ENCODE measurements at regions not wholly inside any gene's neighbourhood (a gene's known extent, or its start where the extent isn't known, plus 50 kb on each side); places are given as distances from the start of the nearest gene placed in this dataset.

GRCh38 chr2:3101016-3101942 is 276.3 kb downstream of the EIPR1 start:
- TF ChIP-seq, protein P1, sequence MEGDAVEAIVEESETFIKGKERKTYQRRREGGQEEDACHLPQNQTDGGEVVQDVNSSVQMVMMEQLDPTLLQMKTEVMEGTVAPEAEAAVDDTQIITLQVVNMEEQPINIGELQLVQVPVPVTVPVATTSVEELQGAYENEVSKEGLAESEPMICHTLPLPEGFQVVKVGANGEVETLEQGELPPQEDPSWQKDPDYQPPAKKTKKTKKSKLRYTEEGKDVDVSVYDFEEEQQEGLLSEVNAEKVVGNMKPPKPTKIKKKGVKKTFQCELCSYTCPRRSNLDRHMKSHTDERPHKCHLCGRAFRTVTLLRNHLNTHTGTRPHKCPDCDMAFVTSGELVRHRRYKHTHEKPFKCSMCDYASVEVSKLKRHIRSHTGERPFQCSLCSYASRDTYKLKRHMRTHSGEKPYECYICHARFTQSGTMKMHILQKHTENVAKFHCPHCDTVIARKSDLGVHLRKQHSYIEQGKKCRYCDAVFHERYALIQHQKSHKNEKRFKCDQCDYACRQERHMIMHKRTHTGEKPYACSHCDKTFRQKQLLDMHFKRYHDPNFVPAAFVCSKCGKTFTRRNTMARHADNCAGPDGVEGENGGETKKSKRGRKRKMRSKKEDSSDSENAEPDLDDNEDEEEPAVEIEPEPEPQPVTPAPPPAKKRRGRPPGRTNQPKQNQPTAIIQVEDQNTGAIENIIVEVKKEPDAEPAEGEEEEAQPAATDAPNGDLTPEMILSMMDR (conservative IDR thresholded peaks at IDR 0.05) = no peak
- no peak for TF ChIP-seq EZH2 (IDR thresholded peaks at IDR 0.05; ENCODE audit: low read depth)

Measured in PC-9 (cell line).